ENCODE measurements at regions not wholly inside any gene's neighbourhood (a gene's known extent, or its start where the extent isn't known, plus 50 kb on each side); places are given as distances from the start of the nearest gene placed in this dataset.

GRCh38 chr1:232382671-232383070 lies 247.3 kb downstream of the SIPA1L2 start:
- Histone ChIP-seq H3K9ac (ENCODE audit: low read depth in 1 of 2, low read length in 2 of 2) (no peak overlapping the region), H3K4me1 (ENCODE audit: control insufficient read depth in 1 of 2, insufficient read depth in 2 of 2, low read length in 2 of 2) (no peaks in the 10 kb centered on the region), H3K27ac (ENCODE audit: low read depth, low read length) (no peak overlapping the region), H3K9me3 (ENCODE audit: control insufficient read depth in 1 of 2, low read length in 2 of 2) (no peaks in the 10 kb centered on the region), H3K36me3 (ENCODE audit: control insufficient read depth in 1 of 2, insufficient read depth in 2 of 2, low read length in 2 of 2) (no peaks in the 10 kb centered on the region), H3K4me3 (ENCODE audit: low read depth in 1 of 2, low read length in 2 of 2) (no peak overlapping the region), H3K27me3 (ENCODE audit: control insufficient read depth in 1 of 2, insufficient read depth in 2 of 2, low read length in 2 of 2) (peaks cover 0 to 2% of the 10 kb centered on the region in 2 donors)

GRCh38 chr1:232381394-232382100 lies 248.4 kb downstream of the SIPA1L2 start:
- Histone ChIP-seq H3K4me3 (ENCODE audit: low read depth in 1 of 2, low read length in 2 of 2) (no peak overlapping the region), H3K4me1 (ENCODE audit: control insufficient read depth in 1 of 2, insufficient read depth in 2 of 2, low read length in 2 of 2) (no peaks in the 10 kb centered on the region), H3K36me3 (ENCODE audit: control insufficient read depth in 1 of 2, insufficient read depth in 2 of 2, low read length in 2 of 2) (no peaks in the 10 kb centered on the region), H3K9ac (ENCODE audit: low read depth in 1 of 2, low read length in 2 of 2) (no peak overlapping the region), H3K27me3 (ENCODE audit: control insufficient read depth in 1 of 2, insufficient read depth in 2 of 2, low read length in 2 of 2) (peaks cover 0 to 2% of the 10 kb centered on the region in 2 donors), H3K27ac (ENCODE audit: low read depth, low read length) (no peak overlapping the region), H3K9me3 (ENCODE audit: control insufficient read depth in 1 of 2, low read length in 2 of 2) (no peaks in the 10 kb centered on the region)

GRCh38 chr1:232380596-232380995 lies 249.3 kb downstream of the SIPA1L2 start:
- H3K4me1 ChIP-seq (ENCODE audit: control insufficient read depth in 1 of 2, insufficient read depth in 2 of 2, low read length in 2 of 2) = no peaks in the 10 kb centered on the region
- no peak overlapping the region for H3K4me3 ChIP-seq (ENCODE audit: low read depth in 1 of 2, low read length in 2 of 2)
- H3K27me3 ChIP-seq (ENCODE audit: control insufficient read depth in 1 of 2, insufficient read depth in 2 of 2, low read length in 2 of 2) = peaks cover 0 to 2% of the 10 kb centered on the region in 2 donors
- no peak overlapping the region for H3K27ac ChIP-seq (ENCODE audit: low read depth, low read length)
- no peak overlapping the region for H3K9ac ChIP-seq (ENCODE audit: low read depth in 1 of 2, low read length in 2 of 2)
- no peaks in the 10 kb centered on the region for H3K36me3 ChIP-seq (ENCODE audit: control insufficient read depth in 1 of 2, insufficient read depth in 2 of 2, low read length in 2 of 2)
- no peaks in the 10 kb centered on the region for H3K9me3 ChIP-seq (ENCODE audit: control insufficient read depth in 1 of 2, low read length in 2 of 2)

- no peaks in the 10 kb centered on the region for H3K9me3 ChIP-seq (ENCODE audit: control insufficient read depth in 1 of 2, low read length in 2 of 2)
- H3K9ac ChIP-seq (ENCODE audit: low read depth in 1 of 2, low read length in 2 of 2) = no peak overlapping the region
- no peak overlapping the region for H3K4me3 ChIP-seq (ENCODE audit: low read depth in 1 of 2, low read length in 2 of 2)
- no peaks in the 10 kb centered on the region for H3K4me1 ChIP-seq (ENCODE audit: control insufficient read depth in 1 of 2, insufficient read depth in 2 of 2, low read length in 2 of 2)
- peaks cover 0 to 2% of the 10 kb centered on the region in 2 donors for H3K27me3 ChIP-seq (ENCODE audit: control insufficient read depth in 1 of 2, insufficient read depth in 2 of 2, low read length in 2 of 2)
- H3K27ac ChIP-seq (ENCODE audit: low read depth, low read length) = no peak overlapping the region
- H3K36me3 ChIP-seq (ENCODE audit: control insufficient read depth in 1 of 2, insufficient read depth in 2 of 2, low read length in 2 of 2) = no peaks in the 10 kb centered on the region
Observed at GRCh38 chr1:232380131-232380530, 249.8 kb downstream of the SIPA1L2 start.

GRCh38 chr1:232379063-232379434 lies 250.9 kb downstream of the SIPA1L2 start:
- Histone ChIP-seq H3K9ac (ENCODE audit: low read depth in 1 of 2, low read length in 2 of 2) (no peak overlapping the region), H3K4me1 (ENCODE audit: control insufficient read depth in 1 of 2, insufficient read depth in 2 of 2, low read length in 2 of 2) (no peaks in the 10 kb centered on the region), H3K36me3 (ENCODE audit: control insufficient read depth in 1 of 2, insufficient read depth in 2 of 2, low read length in 2 of 2) (no peaks in the 10 kb centered on the region), H3K4me3 (ENCODE audit: low read depth in 1 of 2, low read length in 2 of 2) (no peak overlapping the region), H3K27ac (ENCODE audit: low read depth, low read length) (no peak overlapping the region), H3K27me3 (ENCODE audit: control insufficient read depth in 1 of 2, insufficient read depth in 2 of 2, low read length in 2 of 2) (peaks cover 0 to 2% of the 10 kb centered on the region in 2 donors), H3K9me3 (ENCODE audit: control insufficient read depth in 1 of 2, low read length in 2 of 2) (no peaks in the 10 kb centered on the region)

GRCh38 chr1:232378266-232379062 lies 251.5 kb downstream of the SIPA1L2 start:
- no peaks in the 10 kb centered on the region for H3K36me3 ChIP-seq (ENCODE audit: control insufficient read depth in 1 of 2, insufficient read depth in 2 of 2, low read length in 2 of 2)
- peaks cover 0 to 2% of the 10 kb centered on the region in 2 donors for H3K27me3 ChIP-seq (ENCODE audit: control insufficient read depth in 1 of 2, insufficient read depth in 2 of 2, low read length in 2 of 2)
- H3K27ac ChIP-seq (ENCODE audit: low read depth, low read length) = no peak overlapping the region
- H3K9me3 ChIP-seq (ENCODE audit: control insufficient read depth in 1 of 2, low read length in 2 of 2) = no peaks in the 10 kb centered on the region
- no peak overlapping the region for H3K9ac ChIP-seq (ENCODE audit: low read depth in 1 of 2, low read length in 2 of 2)
- no peak overlapping the region for H3K4me3 ChIP-seq (ENCODE audit: low read depth in 1 of 2, low read length in 2 of 2)
- no peaks in the 10 kb centered on the region for H3K4me1 ChIP-seq (ENCODE audit: control insufficient read depth in 1 of 2, insufficient read depth in 2 of 2, low read length in 2 of 2)

- Histone ChIP-seq H3K27ac (ENCODE audit: low read depth, low read length) (no peak overlapping the region), H3K9me3 (ENCODE audit: control insufficient read depth in 1 of 2, low read length in 2 of 2) (no peaks in the 10 kb centered on the region), H3K4me1 (ENCODE audit: control insufficient read depth in 1 of 2, insufficient read depth in 2 of 2, low read length in 2 of 2) (no peaks in the 10 kb centered on the region), H3K27me3 (ENCODE audit: control insufficient read depth in 1 of 2, insufficient read depth in 2 of 2, low read length in 2 of 2) (peaks cover 0 to 2% of the 10 kb centered on the region in 2 donors), H3K9ac (ENCODE audit: low read depth in 1 of 2, low read length in 2 of 2) (no peak overlapping the region), H3K36me3 (ENCODE audit: control insufficient read depth in 1 of 2, insufficient read depth in 2 of 2, low read length in 2 of 2) (no peaks in the 10 kb centered on the region), H3K4me3 (ENCODE audit: low read depth in 1 of 2, low read length in 2 of 2) (no peak overlapping the region)
Observed at GRCh38 chr1:232377494-232377770, 252.5 kb downstream of the SIPA1L2 start.

GRCh38 chr1:232376632-232377493 lies 253.1 kb downstream of the SIPA1L2 start:
- Histone ChIP-seq H3K4me1 (ENCODE audit: control insufficient read depth in 1 of 2, insufficient read depth in 2 of 2, low read length in 2 of 2) (no peaks in the 10 kb centered on the region), H3K27ac (ENCODE audit: low read depth, low read length) (no peak overlapping the region), H3K9me3 (ENCODE audit: control insufficient read depth in 1 of 2, low read length in 2 of 2) (no peaks in the 10 kb centered on the region), H3K9ac (ENCODE audit: low read depth in 1 of 2, low read length in 2 of 2) (no peak overlapping the region), H3K27me3 (ENCODE audit: control insufficient read depth in 1 of 2, insufficient read depth in 2 of 2, low read length in 2 of 2) (peaks cover 0 to 2% of the 10 kb centered on the region in 2 donors), H3K4me3 (ENCODE audit: low read depth in 1 of 2, low read length in 2 of 2) (no peak overlapping the region), H3K36me3 (ENCODE audit: control insufficient read depth in 1 of 2, insufficient read depth in 2 of 2, low read length in 2 of 2) (no peaks in the 10 kb centered on the region)

- H3K9me3 ChIP-seq (ENCODE audit: control insufficient read depth in 1 of 2, low read length in 2 of 2) = no peaks in the 10 kb centered on the region
- H3K4me1 ChIP-seq (ENCODE audit: control insufficient read depth in 1 of 2, insufficient read depth in 2 of 2, low read length in 2 of 2) = no peaks in the 10 kb centered on the region
- H3K4me3 ChIP-seq (ENCODE audit: low read depth in 1 of 2, low read length in 2 of 2) = no peak overlapping the region
- H3K27me3 ChIP-seq (ENCODE audit: control insufficient read depth in 1 of 2, insufficient read depth in 2 of 2, low read length in 2 of 2) = no peaks in the 10 kb centered on the region
- no peaks in the 10 kb centered on the region for H3K36me3 ChIP-seq (ENCODE audit: control insufficient read depth in 1 of 2, insufficient read depth in 2 of 2, low read length in 2 of 2)
- H3K9ac ChIP-seq (ENCODE audit: low read depth in 1 of 2, low read length in 2 of 2) = no peak overlapping the region
- H3K27ac ChIP-seq (ENCODE audit: low read depth, low read length) = no peak overlapping the region
Observed at GRCh38 chr1:232372841-232373440, 257.0 kb downstream of the SIPA1L2 start.

- H3K27me3 ChIP-seq (ENCODE audit: control insufficient read depth in 1 of 2, insufficient read depth in 2 of 2, low read length in 2 of 2) = no peaks in the 10 kb centered on the region
- H3K9me3 ChIP-seq (ENCODE audit: control insufficient read depth in 1 of 2, low read length in 2 of 2) = no peaks in the 10 kb centered on the region
- H3K4me1 ChIP-seq (ENCODE audit: control insufficient read depth in 1 of 2, insufficient read depth in 2 of 2, low read length in 2 of 2) = no peaks in the 10 kb centered on the region
- no peak overlapping the region for H3K9ac ChIP-seq (ENCODE audit: low read depth in 1 of 2, low read length in 2 of 2)
- H3K4me3 ChIP-seq (ENCODE audit: low read depth in 1 of 2, low read length in 2 of 2) = no peak overlapping the region
- H3K27ac ChIP-seq (ENCODE audit: low read depth, low read length) = no peak overlapping the region
- H3K36me3 ChIP-seq (ENCODE audit: control insufficient read depth in 1 of 2, insufficient read depth in 2 of 2, low read length in 2 of 2) = no peaks in the 10 kb centered on the region
Observed at GRCh38 chr1:232372431-232372830, 257.5 kb downstream of the SIPA1L2 start.
